ENCODE measurements at regions not wholly inside any gene's neighbourhood (a gene's known extent, or its start where the extent isn't known, plus 50 kb on each side); places are given as distances from the start of the nearest gene placed in this dataset.
A peak's percentile ranks its signal among the peaks of the same experiment; 100 is the strongest.
"Not testable (repeated sequence)": the region's sequence is repeated elsewhere in the genome, so short reads cannot be mapped to it uniquely, and the experiment has no call there.

DNA sequence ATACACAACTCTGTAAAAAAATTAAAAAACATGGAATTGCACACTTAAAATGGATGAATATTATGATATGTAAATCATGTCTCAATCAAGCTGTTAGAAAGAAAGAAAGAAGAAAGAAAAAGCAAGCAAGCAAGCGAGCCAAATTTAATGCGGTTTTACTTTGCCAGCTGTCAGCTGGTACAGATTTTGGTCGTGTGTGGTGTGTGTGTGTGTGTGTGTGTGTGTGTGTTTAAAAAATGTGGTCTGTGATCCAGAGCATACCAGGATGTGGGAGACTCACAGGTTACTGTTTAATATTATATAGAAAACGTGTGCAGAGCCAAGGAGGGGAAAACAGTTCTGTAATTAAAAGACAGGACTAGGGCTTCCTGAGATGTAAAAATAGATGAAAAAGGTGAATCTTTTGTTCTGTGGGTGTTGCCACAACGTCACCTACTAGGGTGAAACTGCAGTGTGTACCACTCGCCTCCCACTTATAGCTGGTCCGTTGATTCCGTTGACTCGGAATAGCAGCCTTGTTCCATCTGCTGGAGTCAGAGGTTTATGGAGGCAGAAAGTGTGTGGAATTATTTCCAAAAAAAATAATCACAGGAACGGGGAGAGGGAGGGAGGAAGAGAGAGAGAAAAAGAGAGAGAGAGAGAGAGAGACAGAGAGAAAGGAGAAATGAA is 197.7 kb downstream of the BCAS1 start:
- DNase-seq (ENCODE audit: low read depth in 2 of 2), result no peak

GRCh38 chr20:53872081-53872541 is 198.3 kb downstream of the BCAS1 start:
- DNase-seq (ENCODE audit: low read depth in 2 of 2), result no peak

DNA sequence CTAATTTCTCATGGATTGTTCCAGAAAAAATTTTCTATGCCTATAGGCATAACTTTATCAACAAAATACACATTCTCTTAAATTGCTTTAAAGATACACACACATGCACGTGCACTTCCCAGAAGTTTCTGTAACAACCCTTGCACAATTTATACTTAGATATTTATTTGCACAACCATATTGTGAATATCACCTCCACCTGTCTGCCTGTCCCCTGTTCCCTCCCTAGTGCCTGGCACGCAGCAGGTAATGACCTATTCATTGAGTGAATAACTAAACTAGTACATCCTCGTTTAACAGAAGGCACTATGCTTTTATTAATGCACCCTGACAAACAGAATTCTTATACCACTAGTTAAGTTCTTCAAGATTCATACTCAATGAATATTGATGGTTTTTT is 198.9 kb downstream of the BCAS1 start:
- DNase-seq (ENCODE audit: low read depth in 2 of 2), result no peak

DNA sequence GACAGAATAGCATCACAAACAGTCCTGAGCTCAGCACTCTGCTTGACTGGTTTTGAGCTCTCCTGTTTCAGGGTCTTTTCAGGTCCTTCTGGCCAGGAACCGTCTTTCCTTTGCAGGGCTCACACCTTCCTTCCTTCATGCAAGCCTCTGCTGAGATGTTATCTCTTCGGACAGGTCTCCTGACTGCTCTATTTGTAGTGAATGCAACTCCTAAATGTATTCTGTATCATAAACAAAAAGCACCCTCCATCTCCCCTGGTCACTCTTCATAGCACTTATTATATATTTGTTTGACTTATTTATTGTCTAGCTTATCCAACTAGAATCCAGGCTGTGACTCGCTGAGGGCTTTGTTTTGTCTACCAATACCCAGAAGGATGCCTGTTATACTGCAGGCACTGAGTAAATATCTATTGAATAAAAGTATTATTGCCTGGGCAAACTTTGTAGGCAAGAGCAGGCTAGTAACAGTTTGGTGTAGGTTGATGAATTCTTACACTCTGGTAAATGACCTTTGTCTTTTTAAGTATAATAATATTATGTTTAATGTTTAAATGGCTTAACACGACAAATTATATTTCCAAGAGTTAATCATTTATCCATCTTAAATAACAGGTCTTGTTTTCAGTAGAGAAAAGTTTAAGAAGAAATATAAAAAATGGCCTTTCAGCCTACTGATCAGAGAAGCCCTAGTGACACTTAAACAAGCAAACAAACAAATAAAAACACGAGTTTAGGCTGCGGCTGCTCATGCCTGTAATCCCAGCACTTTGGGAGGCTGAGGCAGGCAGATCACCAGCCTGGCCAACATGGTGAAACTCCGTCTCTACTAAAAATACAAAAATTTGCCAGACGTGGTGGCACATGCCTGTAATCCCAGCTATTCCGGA is 199.7 kb downstream of the BCAS1 start:
- DNase-seq (ENCODE audit: low read depth in 2 of 2), result no peak

DNA sequence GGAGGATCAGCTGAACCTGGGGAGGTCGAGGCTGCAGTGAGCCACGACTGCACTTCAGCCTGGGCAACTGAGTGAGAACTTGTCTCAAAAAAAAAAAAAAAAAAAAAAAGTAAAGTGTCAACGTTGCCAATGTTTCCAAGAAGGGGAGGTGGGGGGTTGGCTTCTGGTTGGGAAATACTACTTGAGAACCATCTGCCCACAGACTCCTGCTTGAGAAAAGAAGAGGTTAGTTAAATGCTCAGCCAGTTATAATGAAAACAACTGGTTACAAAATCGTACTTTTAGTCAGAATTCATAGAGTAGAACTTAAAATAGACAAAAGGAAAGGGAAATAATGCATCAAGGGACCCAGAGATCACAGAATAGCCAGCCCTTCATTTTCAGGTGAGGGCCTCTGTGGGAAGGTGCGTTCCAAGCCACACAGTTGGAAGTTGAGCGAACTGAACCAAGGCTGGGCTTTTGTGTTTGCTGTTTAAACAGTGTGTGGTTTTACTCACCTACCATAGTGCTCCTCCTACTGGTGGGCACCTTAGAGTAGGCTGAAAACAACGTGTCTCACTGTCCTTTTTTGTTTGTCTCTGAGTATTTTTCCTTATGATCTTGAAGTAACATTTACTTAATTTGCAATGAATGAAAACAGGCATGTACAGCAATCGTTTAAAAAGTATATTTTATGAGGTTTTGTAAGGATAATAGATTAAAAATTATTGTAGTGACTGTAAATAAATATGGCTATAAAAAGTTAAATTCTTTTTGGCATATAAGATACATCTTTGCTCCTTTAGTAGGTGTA is 200.7 kb downstream of the BCAS1 start:
- peak; percentile 65 to 67 for DNase-seq (ENCODE audit: low read depth in 2 of 2)

- no peak for DNase-seq (ENCODE audit: low read depth in 2 of 2)
These were observed 202.5 kb downstream of the BCAS1 start for GRCh38 chr20:53867741-53868351.

DNA sequence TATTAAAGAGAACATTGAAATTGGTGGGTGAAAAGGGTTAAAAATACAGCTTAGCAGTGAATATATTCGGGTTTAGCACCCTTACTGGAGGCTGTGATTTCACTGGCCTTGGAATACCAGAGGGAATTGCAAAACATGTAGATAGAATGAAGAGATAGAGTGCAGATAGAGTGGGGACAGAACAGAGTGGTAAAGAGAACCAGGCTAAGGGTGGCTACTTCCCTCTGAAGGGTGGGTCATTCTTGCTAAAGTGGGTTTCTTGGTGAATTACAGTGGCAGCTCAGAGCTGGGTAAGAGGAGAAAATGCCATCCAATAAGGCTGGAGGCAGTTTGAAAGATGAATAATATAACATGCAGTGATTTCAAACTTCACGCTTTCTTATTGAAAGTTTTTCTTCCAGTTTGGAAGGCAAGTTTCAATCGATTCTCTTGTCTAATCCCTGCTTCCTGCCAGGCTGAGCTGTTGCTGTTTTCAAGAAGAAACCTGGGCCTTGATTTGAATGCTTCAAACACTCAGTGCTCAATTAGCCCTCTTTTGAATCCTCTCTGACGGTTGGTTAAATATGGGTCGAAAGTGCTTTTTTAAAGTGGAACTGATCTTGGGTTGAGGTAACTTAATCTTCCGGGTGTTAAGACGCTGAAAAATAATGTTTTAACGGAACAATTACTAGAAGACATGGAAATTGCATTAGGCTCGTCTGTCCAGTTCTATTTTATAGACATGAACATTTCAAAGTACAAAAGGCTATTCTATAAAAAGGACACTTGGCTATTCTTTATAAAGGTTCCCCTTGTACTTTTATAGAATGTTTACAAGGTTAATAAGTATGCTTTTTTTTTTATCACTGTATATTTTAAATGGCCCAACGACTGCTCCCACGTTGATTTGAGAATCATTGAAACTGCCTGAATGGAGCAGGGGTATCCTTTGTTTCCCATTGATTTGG is 203.3 kb downstream of the BCAS1 start:
- no peak for DNase-seq (ENCODE audit: low read depth in 2 of 2)

DNA sequence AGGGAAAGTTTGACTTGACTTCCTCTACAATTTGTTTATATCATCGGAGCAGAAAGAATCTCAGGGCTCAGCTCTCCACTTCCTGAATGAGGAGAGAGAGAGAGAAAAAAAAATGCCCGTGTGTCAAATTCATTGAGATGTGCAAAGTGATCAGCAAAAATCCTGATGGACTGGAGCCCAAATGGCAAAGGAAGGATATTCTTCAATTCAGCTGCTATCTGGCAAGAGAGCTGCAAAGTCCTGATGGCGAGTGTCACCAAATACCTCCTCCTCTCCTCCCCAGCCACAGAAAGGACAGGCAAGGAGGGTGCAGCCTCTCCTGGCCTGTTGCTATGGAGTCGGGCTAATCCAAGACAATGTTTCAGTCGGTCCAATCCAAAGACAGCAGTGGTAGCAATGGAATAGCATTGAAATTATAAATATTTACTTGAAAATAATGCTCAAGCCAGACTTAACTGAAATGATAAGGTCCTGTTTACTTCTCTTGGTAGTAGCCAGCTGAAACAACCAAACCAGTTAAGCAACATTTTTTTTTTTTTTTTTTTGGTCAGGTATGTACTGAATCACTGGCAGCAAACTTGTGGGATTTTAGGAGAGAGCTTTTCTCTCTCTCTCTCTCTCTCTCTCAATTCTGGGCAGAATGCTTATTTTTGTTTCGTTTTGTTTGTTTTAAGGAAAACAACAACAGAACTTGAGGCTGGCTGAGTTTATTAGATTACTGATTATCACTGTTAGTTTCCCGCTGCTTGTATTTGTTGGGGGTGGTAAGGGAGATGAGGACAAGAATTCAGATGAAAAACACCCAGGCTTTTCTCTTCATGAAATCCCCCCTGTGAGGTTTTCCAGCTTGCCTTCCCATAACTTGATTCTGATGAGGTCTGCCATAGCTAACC is 204.2 kb downstream of the BCAS1 start:
- DNase-seq (ENCODE audit: low read depth in 2 of 2), result no peak

GRCh38 chr20:53864765-53865683 is 205.4 kb downstream of the BCAS1 start:
- not testable (repeated sequence) for DNase-seq (ENCODE audit: low read depth in 2 of 2)

DNA sequence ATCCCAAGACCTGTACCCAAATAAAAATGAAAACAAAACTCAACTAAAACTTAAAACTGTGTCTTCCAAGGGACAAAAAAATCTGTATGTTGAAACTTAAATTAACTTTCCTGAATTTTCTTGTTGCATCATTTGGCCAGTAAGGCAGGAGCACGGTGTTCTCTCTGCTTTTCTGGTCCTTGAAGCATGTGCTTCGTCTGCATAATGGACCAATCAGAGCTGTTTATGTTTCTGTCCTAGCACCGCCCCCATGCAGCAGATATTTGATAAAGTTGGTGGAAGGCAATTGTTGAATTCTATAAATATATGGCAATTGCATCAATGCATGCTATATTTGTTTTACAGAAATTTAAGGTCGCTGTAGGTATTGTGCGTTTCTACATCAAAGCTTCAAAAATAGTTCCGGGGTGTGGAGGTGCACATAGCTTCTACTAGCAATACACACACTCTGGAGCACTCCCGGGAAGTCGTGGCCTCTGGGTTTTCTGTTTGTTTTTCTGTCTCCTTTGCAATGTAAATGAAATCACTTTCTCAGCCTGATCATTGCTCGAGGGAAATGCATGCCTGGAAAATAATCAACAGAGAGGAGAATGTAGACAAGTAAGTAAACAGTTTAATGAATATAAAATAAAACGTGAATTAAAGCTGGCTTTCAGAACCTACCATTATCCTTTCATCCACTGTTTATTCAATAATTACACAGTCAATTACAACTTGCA is 206.3 kb downstream of the BCAS1 start:
- DNase-seq (ENCODE audit: low read depth in 2 of 2), result not testable (repeated sequence)

DNA sequence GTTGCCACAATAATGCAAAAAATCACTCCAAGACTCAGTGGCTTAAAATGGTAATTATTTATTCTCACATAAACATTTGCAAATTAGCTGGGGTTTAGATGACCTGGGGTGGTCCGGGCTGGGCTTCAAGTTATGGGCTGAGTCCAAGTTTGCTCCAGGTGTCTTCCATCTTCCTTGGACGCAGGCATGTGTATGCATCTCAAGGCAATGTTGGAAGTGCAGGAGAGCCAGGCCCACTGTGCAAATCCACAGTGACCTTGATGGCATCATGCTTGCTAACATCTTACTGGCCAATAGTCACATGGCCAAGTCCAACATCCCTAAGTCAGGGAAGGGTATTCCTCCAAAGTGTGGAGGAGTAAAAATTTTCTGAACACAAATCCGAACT is 206.9 kb downstream of the BCAS1 start:
- not testable (repeated sequence) for DNase-seq (ENCODE audit: low read depth in 2 of 2)

GRCh38 chr20:53863039-53863438 is 207.4 kb downstream of the BCAS1 start:
- DNase-seq (ENCODE audit: low read depth in 2 of 2), result not testable (repeated sequence)

DNA sequence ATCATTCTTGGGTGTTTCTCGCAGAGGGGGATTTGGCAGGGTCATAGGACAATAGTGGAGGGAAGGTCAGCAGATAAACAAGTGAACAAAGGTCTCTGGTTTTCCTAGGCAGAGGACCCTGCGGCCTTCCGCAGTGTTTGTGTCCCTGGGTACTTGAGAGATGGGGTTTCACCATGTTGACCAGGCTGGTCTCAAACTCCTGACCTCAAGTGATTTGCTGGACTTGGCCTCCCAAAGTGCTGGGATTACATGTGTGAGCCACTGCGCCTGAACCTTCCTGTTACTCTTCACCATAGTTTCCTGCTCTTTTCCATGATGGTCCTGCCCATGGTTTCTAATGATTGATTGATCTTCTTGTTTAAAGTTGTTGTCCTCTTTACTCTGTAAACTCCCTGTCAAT is 207.9 kb downstream of the BCAS1 start:
- not testable (repeated sequence) for DNase-seq (ENCODE audit: low read depth in 2 of 2)

DNA sequence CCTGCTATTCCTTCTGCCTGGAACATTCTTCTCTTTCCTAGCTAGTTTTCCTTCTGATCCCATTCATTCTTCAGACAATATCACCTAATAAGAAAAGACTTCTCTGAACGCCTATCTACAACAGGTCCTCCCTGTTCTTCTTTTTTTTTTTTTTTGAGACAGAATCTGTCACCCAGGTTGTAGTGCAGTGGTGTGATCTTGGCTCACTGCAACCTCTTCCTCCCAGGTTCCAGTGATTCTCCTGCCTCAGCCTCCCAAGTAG is 208.3 kb downstream of the BCAS1 start:
- DNase-seq (ENCODE audit: low read depth in 2 of 2), result not testable (repeated sequence)

DNA sequence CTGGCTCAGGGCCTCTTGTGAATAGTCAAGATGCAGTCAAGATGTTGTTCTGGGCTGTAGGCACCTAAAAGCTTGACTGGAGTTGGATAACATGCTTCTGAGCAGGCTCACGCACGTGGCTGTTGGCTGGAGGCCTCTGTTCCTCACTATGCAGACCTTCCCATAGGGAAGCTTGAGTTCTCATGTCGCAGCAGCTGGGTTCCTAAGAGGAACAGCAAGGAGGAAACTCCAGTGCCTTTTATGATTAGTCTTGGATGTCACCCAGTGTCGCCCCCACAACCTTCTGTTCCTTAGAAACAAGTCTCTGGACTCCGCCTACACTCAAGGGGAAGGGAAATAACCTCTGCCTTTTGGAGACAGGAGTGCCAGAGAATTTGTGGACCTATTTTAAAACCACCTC is 210.7 kb downstream of the BCAS1 start:
- no peak for DNase-seq (ENCODE audit: low read depth in 2 of 2)

GRCh38 chr20:53859009-53859408 is 211.4 kb downstream of the BCAS1 start:
- not testable (repeated sequence) for DNase-seq (ENCODE audit: low read depth in 2 of 2)

DNA sequence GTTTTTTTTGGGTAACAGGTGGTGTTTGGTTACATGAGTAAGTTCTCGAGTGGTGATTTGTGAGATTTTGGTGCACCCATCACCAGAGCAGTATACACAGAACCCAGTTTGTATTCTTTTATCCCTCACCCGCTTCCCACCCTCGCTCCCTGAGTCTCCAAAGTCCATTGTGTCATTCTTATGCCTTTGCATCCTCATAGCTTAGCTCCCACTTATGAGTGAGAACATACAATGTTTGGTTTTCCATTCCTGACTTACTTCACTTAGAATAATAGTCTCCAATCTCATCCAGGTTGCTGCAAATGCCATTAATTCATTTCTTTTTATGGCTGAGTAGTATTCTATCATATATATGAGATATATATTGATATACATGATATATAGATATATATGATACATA is 211.9 kb downstream of the BCAS1 start:
- DNase-seq (ENCODE audit: low read depth in 2 of 2), result not testable (repeated sequence)

- no peak for DNase-seq (ENCODE audit: low read depth in 2 of 2)
These were observed 212.6 kb downstream of the BCAS1 start for GRCh38 chr20:53857723-53858236.
